NCI-H82 treated with DMSO at 0.1 percent for 48 hours (cell line): ENCODE measurements at regions not wholly inside any gene's neighbourhood (a gene's known extent, or its start where the extent isn't known, plus 50 kb on each side); places are given as distances from the start of the nearest gene placed in this dataset.

ENCODE experiments used
- DNase-seq: peaks from one replicate; lab custom pipeline; 2025; ENCODE audit not compliant: unreplicated experiment; lab: John Stamatoyannopoulos, UW

- DNase-seq, result no peak
These were observed 539.6 kb downstream of the CCDC171 start for GRCh38 chr9:16092142-16093091.

- no peak for DNase-seq
These were observed 545.5 kb downstream of the CCDC171 start for GRCh38 chr9:16098306-16098705.

GRCh38 chr9:16099732-16100536 is 547.1 kb downstream of the CCDC171 start:
- DNase-seq, result no peak

- no peak for DNase-seq
These were observed 547.8 kb downstream of the CCDC171 start for GRCh38 chr9:16100537-16101091.

GRCh38 chr9:16102154-16102553 is 549.3 kb downstream of the CCDC171 start:
- no peak for DNase-seq

GRCh38 chr9:16103620-16104397 is 551.0 kb downstream of the CCDC171 start:
- no peak for DNase-seq

- no peak for DNase-seq
These were observed 552.6 kb downstream of the CCDC171 start for GRCh38 chr9:16105168-16106020.

GRCh38 chr9:16106021-16106571 is 553.3 kb downstream of the CCDC171 start:
- DNase-seq, result no peak

- DNase-seq, result no peak
These were observed 559.3 kb downstream of the CCDC171 start for GRCh38 chr9:16112116-16112515.

GRCh38 chr9:16115994-16116393 is 563.2 kb downstream of the CCDC171 start:
- DNase-seq, result no peak

- DNase-seq, result no peak
These were observed 565.2 kb downstream of the CCDC171 start for GRCh38 chr9:16118043-16118442.

GRCh38 chr9:16119261-16120230 is 566.7 kb downstream of the CCDC171 start:
- no peak for DNase-seq

- DNase-seq, result no peak
These were observed 567.4 kb downstream of the CCDC171 start for GRCh38 chr9:16120231-16120641.

- DNase-seq, result no peak
These were observed 567.9 kb downstream of the CCDC171 start for GRCh38 chr9:16120727-16121126.

- no peak for DNase-seq
These were observed 568.3 kb downstream of the CCDC171 start for GRCh38 chr9:16121168-16121567.

- DNase-seq, result no peak
These were observed 568.9 kb downstream of the CCDC171 start for GRCh38 chr9:16121601-16122286.

GRCh38 chr9:16125629-16126028 is 572.8 kb downstream of the CCDC171 start:
- no peak for DNase-seq

GRCh38 chr9:16126042-16126441 is 573.2 kb downstream of the CCDC171 start:
- DNase-seq, result no peak
